ENCODE measurements at regions not wholly inside any gene's neighbourhood (a gene's known extent, or its start where the extent isn't known, plus 50 kb on each side); places are given as distances from the start of the nearest gene placed in this dataset.
"Not testable (repeated sequence)": the region's sequence is repeated elsewhere in the genome, so short reads cannot be mapped to it uniquely, and the experiment has no call there.

DNA sequence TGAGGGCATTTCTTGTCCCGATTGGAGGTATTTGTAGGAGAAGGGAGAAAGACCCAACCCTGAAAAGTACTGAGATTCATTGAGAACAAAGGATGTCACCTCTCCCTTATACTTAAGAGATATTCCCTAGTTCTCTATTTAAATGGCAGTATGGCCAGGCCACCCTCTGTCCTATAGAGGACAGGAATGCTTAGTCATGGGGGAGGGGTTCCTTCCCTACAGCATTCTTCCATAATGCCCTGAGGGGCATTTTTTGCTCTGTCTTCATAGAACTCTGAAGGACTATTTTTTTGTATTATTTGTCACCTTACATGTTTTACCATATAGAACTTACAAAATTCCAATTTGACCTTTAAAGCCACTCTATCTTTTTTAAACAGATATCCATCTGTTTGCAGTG lies 176.3 kb downstream of the TMEM161B start:
- no peak for FAIRE-seq

DNA sequence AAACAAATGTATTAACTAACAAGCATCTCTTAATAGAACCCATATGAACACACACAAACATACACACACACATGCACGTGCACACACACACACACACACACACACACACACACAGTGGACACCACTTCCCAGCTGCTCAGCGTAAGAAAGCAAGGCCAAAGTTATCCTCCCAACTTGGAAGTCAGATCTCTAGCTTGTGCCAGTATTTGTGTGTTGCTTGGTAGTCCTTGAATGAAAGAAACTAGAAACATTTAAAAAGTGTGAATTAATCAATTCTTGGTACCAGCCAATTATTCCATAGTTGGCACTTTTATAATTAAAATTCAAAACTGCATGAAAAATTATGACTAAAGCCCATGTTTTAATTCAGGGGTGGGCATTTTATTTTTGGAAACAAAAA lies 178.1 kb downstream of the TMEM161B start:
- no peak for FAIRE-seq

DNA sequence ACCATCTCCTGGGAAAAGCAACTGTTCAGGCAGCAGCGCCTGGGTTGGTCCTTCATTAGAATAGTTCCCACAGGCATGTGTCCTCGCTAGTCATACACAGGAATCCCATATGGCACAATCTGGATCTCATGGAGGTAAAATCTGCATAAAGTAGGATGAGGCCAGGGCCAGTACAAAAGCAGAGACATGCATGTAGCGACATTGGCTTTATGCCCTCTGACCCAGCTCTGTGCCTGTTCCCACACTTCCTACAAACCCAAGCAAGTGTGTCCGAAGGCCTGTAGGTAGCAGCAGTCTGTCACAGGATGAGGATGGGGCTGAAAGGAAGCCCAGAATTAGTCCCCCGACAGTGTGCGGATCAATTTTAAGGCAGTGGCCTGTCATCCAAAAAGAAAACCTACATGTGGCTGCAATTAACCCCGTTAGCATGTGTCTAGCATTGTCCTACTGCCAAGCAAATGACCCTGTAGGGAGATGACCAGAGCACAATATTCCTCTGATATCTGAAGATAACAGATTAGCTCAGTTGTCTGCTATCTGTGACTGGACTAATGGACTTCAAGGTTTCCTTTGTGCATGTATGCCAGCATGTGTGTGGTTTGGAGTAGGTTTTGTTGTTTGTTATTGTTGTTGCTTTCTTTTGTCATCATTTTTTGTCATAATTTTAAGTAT lies 178.8 kb downstream of the TMEM161B start:
- FAIRE-seq = no peak

DNA sequence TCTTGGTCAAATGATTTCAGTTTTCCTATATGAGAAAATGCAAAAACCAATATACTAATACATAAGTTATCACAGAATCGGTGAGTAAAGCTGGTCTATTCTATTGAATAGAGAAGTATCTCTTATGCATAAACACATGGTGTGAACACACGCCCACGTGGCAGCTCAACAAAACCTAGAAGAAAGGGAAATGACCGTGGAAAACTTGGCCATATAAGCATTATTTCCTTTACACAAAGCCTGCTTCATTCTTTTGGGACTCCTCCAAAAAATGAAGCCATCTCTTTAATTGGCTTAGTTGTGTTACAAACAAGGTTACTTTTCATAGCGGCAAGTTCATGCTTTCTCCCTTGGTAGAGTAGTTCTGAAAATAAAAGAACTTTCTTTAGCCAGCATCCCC lies 183.2 kb downstream of the TMEM161B start:
- FAIRE-seq = no peak

DNA sequence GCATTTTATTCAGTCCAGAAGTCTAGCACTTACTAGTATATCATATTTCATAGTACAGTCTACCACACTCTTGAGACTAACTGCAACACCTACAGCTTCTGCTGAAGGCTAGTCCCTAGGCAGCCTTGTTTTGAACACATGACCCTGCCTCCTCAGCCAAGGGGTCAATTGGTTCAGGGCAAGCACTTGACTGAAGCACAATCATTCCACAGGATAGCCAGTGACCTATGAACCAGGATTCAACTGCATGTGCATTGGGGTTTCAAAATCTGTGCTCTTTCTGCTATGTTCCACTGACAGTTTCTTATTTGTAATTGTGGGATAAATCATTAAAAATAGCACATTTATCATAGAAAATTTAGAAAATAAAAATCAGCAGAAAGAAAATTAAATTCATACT lies 186.8 kb downstream of the TMEM161B start:
- FAIRE-seq = no peak

DNA sequence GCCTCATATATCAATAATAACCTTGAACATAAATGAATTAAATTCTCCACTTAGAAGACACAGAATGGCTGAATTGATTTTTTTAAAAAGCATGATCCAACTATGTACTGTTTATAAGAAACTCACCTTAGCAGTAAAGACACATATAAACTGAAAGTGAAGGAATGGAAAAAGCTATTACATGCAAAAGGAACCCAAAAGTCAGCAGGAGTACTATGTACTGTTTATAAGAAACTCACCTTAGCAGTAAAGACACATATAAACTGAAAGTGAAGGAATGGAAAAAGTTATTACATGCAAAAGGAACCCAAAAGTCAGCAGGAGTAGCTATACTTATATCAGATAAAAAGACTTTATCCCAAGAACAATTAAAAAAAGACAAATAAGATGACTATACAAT lies 204.8 kb downstream of the TMEM161B start:
- FAIRE-seq = no peak

DNA sequence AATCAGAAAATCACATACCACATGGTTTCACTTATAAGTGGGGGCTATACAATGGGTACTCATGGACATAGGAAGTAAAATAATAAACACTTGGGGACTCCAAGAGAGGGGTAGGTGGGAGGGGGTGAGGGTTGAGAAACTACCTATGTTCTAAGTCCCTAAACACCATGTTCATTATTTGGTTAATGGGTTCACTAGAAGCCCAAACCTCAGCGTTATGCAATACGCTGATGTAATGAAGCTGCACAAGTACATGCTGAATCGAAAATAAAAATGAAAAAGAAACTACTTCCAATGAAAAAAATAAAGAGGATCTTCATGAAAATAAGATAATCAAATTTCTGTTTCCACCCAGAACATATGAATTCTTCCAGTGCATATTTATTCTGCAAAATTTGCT lies 208.5 kb downstream of the TMEM161B start:
- FAIRE-seq = no peak

DNA sequence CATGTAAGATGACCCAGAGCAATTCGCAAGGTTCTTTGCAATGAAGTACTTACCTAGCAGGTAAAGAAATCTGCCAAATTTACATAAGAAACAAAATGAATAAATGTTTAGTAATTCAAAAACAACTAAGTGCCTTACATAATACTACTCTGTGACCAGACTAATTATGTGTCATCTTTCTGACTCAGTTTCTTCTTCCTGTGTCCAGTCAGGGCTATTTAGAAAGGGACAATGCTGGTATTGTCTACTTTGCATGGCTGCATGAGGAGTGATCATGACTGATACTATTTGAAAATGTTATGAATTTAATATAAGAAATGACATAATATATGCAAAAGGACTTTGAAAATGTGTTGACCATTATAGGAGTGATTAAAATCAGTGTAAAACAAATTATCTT lies 210.0 kb downstream of the TMEM161B start:
- no peak for FAIRE-seq

DNA sequence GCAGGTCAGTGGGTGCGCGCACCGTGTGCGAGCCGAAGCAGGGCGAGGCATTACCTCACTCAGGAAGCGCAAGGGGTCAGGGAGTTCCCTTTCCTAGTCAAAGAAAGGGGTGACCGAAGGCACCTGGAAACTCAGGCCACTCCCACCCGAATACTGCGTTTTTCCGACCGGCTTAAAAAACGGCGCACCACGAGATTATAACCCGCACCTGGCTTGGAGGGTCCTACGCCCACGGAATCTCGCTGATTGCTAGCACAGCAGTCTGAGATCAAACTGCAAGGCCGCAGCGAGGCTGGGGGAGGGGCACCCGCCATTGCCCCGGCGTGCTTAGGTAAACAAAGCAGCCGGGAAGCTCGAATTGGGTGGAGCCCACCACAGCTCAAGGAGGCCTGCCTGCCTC lies 216.2 kb downstream of the TMEM161B start:
- not testable (repeated sequence) for FAIRE-seq

DNA sequence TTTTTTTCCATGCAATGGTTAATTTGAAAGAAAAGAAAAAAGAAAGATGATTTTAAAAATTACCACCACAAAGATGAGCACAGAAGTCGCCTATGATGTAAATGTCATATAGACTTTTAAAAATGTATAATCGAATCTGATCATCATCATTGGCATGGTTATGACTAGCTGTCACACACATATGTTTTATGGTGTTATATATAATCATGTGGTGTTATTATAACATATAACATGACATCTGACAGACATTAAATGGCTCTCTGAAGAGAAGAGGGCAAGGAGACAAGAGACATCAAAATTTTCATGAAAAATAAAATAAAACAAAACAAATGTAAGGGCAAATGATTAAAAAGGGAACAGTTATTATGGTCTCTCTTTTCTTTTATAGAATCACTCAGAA lies 217.5 kb downstream of the TMEM161B start:
- no peak for FAIRE-seq

DNA sequence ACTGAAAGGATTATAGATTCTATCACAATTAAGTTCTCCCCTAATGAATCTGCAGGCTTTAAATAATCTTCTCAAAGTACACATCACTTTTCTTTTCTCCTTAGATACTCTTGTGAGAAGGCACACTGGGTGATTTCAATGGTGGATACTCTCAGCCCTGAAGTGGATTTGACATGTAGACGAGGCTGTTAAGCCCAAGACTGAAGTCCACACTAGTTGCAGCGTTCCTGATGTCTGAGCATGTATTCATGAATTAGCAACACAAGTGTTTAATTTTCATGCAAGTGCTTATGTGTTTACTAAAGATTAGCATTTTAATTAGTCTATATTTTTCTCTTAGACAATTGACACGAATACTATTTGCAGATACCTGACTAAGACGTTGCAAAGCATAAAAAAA lies 218.9 kb downstream of the TMEM161B start:
- no peak for FAIRE-seq

DNA sequence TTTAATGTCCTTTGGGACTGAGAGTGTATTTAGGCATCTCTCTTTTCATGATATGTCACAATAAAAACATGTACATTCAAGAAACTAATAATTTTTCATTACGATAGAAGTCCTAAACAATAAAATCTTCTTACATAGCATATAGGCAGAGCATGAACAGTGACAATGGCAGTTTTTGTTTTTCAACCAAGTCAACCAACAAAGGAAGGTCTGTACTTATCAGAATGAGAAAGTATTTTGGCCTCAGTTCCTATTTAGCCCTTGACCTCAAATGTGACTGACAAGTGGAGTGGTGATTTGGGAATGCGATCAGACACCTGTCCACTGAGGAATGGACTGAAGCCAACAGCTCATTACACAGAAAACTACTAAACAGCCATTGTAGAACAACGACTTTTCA lies 219.5 kb downstream of the TMEM161B start:
- no peak for FAIRE-seq

DNA sequence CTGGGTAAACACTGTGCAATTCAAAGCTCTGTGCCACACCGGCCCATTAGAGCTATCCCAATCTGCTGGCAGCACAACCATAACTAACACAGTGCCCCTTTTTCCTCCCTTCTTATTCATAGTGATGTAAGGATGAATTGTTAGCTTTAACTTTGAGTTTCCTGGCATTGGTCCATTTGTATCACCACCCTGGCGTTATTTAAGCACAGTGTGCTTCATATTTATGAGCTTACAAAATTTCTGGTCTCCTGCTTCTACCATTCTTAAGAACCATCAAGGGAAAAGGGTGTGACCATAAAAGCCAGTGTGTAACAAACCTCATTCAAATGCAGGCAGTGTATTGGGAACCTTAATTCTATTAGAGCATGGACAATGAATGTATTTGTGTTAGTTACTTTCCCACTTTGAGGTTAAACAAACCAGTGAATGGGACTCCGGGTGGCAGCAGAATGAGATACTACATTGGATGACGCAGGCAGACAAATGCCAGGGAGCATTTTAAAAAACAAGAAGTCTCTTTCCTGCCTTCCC lies 222.6 kb downstream of the TMEM161B start:
- FAIRE-seq = no peak

DNA sequence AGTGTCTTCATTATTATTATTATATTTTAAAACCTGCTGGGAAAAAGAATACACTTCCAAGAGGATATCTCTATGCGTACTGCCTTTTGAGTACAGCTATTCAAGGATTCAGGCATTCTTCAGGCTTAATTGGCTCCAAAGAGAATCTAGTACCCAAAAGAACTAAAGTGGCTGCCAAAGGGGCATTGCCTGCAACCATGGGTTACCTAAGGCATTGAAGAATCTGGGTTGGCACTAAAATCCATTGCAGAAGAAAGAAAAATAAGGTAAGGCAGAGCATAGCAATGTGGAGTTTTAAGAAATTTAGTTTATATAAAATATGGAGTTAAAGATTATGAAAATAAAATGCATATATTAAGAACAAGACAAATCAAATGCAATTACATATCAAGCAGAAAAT lies 223.5 kb downstream of the TMEM161B start:
- FAIRE-seq = no peak

DNA sequence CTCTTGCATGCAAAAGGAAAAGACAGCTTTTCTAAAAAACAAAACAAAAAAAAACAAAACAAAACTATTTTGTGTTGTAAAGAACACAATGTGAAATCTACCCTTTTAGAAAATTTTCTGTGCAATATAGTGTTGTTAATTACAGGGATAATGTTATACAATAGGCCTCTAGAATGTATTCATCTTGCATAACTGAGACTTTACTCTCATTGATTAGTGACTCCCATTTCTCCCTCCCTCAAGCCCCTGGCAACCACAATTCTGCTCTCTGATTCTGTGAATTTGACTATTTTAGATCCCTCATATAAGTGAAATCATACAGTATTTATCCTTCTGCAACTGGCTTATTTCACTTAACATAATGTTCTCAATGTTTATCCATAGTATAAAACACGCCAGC lies 234.1 kb downstream of the TMEM161B start:
- FAIRE-seq = no peak

DNA sequence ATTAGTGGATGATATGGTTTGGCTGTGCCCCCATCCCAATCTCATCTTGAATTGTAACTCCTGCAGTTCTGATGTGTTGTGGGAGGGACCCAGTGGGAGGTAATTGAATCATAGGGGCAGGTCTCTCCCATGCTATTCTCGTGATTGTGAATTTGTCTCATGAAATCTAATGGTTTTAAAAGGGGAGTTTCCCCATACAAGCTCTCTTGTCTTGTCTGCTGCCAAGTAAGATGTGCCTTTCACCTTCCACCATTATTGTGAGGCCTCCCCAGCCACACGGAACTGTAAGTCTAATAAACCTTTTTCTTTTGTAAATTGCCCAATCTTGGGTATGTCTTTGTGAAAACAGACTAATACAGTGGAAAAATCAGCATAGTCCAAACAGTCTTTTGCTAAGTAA lies 235.5 kb downstream of the TMEM161B start:
- FAIRE-seq = no peak

DNA sequence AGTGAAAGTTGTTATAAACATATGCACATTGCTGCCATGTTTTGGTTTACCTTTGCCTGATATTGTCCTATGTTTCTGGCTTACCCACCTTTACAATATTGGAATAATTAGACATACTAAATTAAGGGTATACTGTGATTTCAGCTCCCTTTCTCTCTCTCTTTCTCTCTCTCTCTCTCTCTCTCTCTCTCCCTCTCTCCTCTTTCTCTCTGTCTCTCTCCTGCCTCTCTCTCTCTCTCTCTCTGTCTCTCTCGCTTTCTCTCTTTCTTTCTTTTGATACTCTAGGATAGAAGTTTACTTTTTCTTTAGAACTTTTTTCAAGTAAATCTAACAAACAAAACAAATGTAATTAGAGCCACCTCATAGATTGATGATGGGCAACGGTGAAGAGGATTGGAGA lies 239.6 kb downstream of the TMEM161B start:
- no peak for FAIRE-seq

DNA sequence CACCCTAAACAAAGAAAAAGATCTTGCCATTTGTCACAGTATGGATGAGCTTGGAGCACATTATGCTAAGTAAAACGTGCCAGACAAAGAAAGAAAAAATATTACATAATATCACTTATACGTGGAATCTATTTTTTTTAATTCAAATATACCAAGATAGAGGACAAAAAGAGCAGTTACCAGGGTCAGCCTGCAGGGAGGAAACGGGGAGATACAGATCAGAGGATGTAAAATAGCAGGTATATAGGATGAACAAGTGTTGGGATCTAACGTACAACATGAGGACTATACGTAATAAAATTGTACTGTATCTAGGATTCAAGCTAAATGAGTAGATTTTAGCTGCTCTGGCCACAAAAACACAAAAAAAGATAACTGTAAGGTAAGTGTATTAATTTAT lies 247.5 kb downstream of the TMEM161B start:
- FAIRE-seq = no peak

DNA sequence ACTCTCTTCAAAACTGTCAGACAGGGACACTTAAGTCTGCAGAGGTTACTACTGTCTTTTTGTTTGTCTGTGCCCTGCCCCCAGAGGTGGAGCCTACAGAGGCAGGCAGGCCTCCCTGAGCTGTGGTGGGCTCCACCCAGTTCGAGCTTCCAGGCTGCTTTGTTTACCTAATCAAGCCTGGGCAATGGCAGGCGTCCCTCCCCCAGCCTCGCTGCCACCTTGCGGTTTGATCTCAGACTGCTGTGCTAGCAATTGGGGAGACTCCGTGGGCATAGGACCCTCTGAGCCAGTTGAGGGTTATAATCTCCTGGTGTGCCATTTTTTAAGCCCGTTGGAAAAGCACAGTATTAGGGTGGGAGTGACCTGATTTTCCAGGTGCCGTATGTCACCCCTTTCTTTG lies 253.7 kb downstream of the TMEM161B start:
- not testable (repeated sequence) for FAIRE-seq

DNA sequence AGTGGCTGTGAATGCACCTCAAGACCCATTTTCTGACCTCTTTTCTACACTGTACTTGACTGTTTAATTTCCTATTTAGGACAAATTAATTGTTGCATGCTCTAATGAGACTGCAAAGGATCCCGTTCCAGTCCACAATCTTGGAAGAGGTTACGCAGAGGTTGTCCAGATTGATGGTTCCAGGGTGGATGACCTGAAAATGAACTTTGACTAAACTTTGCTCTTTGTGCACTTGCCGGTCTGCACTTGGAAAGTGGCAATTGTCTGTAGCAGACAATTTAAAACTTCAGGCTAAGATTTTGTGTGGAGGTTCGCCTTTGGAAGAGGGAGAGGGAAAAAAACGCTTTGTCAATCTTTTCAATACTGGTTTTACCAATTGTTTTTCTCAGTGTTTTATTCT lies 267.8 kb downstream of the TMEM161B start:
- no peak for FAIRE-seq

DNA sequence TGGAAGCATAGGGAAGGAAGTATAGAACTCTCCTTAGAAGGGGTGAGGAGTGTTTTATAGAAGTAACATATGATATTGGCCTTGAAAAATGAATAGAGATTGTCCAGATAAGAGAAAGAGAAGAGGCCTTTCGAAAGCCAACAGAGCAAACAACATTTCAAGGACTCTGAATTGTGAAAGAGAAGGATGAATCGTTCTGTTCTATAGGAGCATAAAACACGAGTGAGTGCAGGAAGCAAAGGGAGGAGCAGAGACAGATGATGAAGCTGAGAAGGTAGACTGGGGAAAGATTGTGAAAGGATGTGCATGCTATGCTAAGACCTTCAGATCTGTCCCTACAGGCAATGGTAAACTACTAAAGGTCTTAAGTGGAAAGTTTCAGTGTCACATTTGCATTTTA lies 271.0 kb downstream of the TMEM161B start:
- no peak for FAIRE-seq

DNA sequence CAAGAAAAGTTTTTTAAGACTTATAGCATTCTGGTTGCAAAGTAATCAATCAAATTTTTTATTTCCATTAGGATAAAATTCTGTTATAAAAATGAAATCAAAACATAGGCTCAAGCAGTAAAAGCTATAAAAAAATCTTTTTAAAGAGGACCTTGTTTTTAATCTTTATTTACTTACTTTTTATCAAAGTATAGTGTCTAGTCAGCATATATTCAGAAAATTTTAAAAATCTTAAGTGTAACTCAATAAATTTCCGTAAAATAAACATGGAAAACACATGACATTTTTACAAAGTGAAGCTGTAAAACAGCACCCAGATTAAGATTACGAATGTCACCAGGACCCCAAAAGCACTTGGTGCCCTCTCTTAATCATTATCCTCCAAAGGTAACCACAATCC lies 302.4 kb downstream of the TMEM161B start:
- FAIRE-seq = no peak

DNA sequence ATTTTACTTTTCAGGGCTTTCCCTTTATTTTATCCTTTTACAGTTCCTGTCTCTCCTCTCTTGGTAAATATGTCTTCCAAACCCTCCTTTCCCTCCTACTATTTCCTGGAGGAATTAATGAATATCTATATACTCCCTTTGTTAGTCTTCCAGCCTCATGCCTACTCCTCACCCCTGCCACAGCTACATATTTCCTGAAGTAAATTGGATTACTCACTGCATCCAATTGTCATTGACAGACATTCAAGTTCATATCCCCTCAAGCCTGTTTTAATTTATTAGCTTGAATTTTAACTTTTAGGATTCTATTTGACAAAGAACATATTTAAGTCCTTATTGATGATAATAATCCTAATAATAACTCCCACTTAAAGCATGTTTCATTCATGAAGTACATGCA lies 314.5 kb downstream of the TMEM161B start:
- FAIRE-seq = no peak

DNA sequence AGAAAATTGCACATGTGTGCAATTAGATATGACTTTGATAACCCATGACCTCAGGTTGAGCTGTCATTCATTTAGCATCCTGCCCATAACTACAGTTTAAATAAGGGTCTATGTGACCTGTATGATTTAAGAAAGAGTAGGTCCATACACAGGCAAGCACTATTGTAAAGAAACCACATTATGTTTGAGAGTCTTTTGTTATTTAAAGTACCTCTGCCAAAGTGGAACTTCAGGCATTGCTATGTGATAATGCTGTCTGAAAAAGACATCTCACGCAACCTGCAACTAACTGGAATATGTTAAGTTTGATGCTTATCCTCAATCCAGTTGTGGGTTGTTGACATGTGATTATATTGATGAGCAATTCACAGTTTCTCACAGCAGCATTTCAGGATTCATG lies 317.0 kb downstream of the TMEM161B start:
- FAIRE-seq = no peak
